GM19023 (cell line): ENCODE measurements at regions not wholly inside any gene's neighbourhood (a gene's known extent, or its start where the extent isn't known, plus 50 kb on each side); places are given as distances from the start of the nearest gene placed in this dataset.

Experiments
- ATAC-seq: cut with Tn5 transposase; IDR thresholded peaks from one replicate; pipeline ENCODE4 v1.9.1; 2021; ENCODE audit warnings: mild to moderate bottlenecking, moderate library complexity; ENCODE audit not compliant: unreplicated experiment

GRCh38 chr4:81523672-81524327, 52.1 kb upstream of the RASGEF1B start:
- peak; percentile 79 for ATAC-seq

- ATAC-seq, result no peak
Observed at GRCh38 chr4:81522711-81523110, 51.0 kb upstream of the RASGEF1B start.

GRCh38 chr4:81521708-81522107, 50.0 kb upstream of the RASGEF1B start:
- no peak for ATAC-seq
